GM18505 (cell line): ENCODE measurements at regions not wholly inside any gene's neighbourhood (a gene's known extent, or its start where the extent isn't known, plus 50 kb on each side); places are given as distances from the start of the nearest gene placed in this dataset.
A peak's percentile ranks its signal among the peaks of the same experiment; 100 is the strongest.

Experiments
- ATAC-seq: cut with Tn5 transposase; IDR thresholded peaks from one replicate; pipeline ENCODE4 v1.9.1; 2021; ENCODE audit not compliant: unreplicated experiment
- POLR2A ChIP-seq: IDR thresholded peaks from 4 replicates; pipeline ENCODE4 v1.6.1; 2011; ENCODE audit warnings: borderline replicate concordance; ENCODE audit not compliant: insufficient read depth, insufficient read length; ENCODE audit errors: extremely low read depth

- no peak for TF ChIP-seq POLR2A
- no peak for ATAC-seq
Observed at GRCh38 chr17:14818469-14818868, 446.7 kb downstream of the PMP22 start.

GRCh38 chr17:14815079-14815478, 450.0 kb downstream of the PMP22 start:
- no peak for ATAC-seq
- no peak for TF ChIP-seq POLR2A

GRCh38 chr17:14813649-14814370, 451.3 kb downstream of the PMP22 start:
- no peak for TF ChIP-seq POLR2A
- no peak for ATAC-seq

- no peak for TF ChIP-seq POLR2A
Observed at GRCh38 chr17:14808425-14808824, 456.7 kb downstream of the PMP22 start.

GRCh38 chr17:14805348-14805747, 459.8 kb downstream of the PMP22 start:
- TF ChIP-seq POLR2A, result no peak
- ATAC-seq, result no peak

More at GRCh38 chr17:14808425-14808824, 456.7 kb downstream of the PMP22 start:
- ATAC-seq, result no peak

- no peak for TF ChIP-seq POLR2A
- no peak for ATAC-seq
Observed at GRCh38 chr17:14803826-14804225, 461.3 kb downstream of the PMP22 start.

- TF ChIP-seq POLR2A, result no peak
- no peak for ATAC-seq
Observed at GRCh38 chr17:14797801-14798200, 467.3 kb downstream of the PMP22 start.

GRCh38 chr17:14797021-14797420, 468.1 kb downstream of the PMP22 start:
- no peak for ATAC-seq
- no peak for TF ChIP-seq POLR2A

GRCh38 chr17:14794961-14795360, 470.2 kb downstream of the PMP22 start:
- no peak for TF ChIP-seq POLR2A
- ATAC-seq, result no peak

- ATAC-seq, result no peak
- no peak for TF ChIP-seq POLR2A
Observed at GRCh38 chr17:14793237-14793636, 471.9 kb downstream of the PMP22 start.

- TF ChIP-seq POLR2A, result no peak
- ATAC-seq, result no peak
Observed at GRCh38 chr17:14792746-14793145, 472.4 kb downstream of the PMP22 start.

- no peak for ATAC-seq
- no peak for TF ChIP-seq POLR2A
Observed at GRCh38 chr17:14791221-14791620, 473.9 kb downstream of the PMP22 start.

- no peak for TF ChIP-seq POLR2A
- no peak for ATAC-seq
Observed at GRCh38 chr17:14790521-14790920, 474.6 kb downstream of the PMP22 start.

GRCh38 chr17:14784997-14785696, 480.0 kb downstream of the PMP22 start:
- ATAC-seq, result peak; percentile 81
- no peak for TF ChIP-seq POLR2A
